NT2/D1 (cell line): ENCODE measurements at regions not wholly inside any gene's neighbourhood (a gene's known extent, or its start where the extent isn't known, plus 50 kb on each side); places are given as distances from the start of the nearest gene placed in this dataset.

Experiments used
- DNase-seq: peaks from one replicate; pipeline ENCODE4 v3.0.0-alpha.2; 2011; ENCODE audit warnings: low read depth, low spot score
- H3K27me3 ChIP-seq: 2 replicates; pipeline ENCODE4 v1.6.0; 2011; ENCODE audit warnings: mild to moderate bottlenecking; ENCODE audit not compliant: insufficient read length, insufficient read depth
- H3K36me3 ChIP-seq: 2 replicates; pipeline ENCODE4 v1.6.1; 2011; ENCODE audit warnings: mild to moderate bottlenecking, low read length, mixed read lengths; ENCODE audit not compliant: insufficient read depth, insufficient read length
- H3K4me1 ChIP-seq: 2 replicates; pipeline ENCODE4 v1.5.1; 2011; ENCODE audit not compliant: insufficient read depth, insufficient read length
- H3K4me3 ChIP-seq: 2 replicates; pipeline ENCODE4 v1.5.1; 2011; ENCODE audit warnings: low read depth; ENCODE audit not compliant: insufficient read length
- H3K9ac ChIP-seq: 2 replicates; pipeline ENCODE4 v1.6.0; 2011; ENCODE audit warnings: low read depth; ENCODE audit not compliant: insufficient read length
- H3K9me3 ChIP-seq: 2 replicates; pipeline ENCODE4 v1.5.1; 2011; ENCODE audit warnings: mild to moderate bottlenecking, low read length; ENCODE audit not compliant: insufficient read depth
- SUZ12 ChIP-seq: IDR thresholded peaks from 2 replicates; pipeline ENCODE4 v1.6.1; 2011; ENCODE audit not compliant: insufficient read length, insufficient read depth; ENCODE audit errors: extremely low read depth
- YY1 ChIP-seq: IDR thresholded peaks from 2 replicates; pipeline ENCODE4 v1.6.1; 2011; ENCODE audit not compliant: insufficient read length, insufficient read depth
- ZNF274 ChIP-seq: IDR thresholded peaks from 2 replicates; pipeline ENCODE4 v1.6.1; 2011; ENCODE audit warnings: mild to moderate bottlenecking, low read depth, low read length

DNA sequence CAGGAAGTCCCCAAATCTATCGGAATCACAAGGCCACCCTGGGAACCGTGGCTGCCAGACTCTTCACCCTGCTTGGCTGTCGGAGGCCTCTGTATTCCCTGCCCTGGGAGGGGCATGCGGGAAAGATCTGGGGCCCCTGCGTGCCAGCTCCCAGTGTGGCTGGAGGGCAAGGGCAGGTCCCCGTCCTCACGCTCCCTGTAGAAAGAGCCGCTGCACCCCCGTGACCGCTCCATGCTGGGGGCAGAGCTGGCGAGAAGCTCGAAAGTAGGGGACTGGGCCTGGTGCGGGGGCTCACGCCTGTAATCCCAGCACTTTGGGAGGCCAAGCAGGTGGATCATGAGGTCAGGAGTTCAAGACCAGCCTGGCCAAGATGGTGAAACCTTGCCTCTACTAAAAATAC lies 208.4 kb upstream of the SOX1 start:
- Histone ChIP-seq H3K4me1 (peaks cover 9% of the 10 kb centered on the region), H3K9me3 (no peaks in the 10 kb centered on the region), H3K9ac (no peak overlapping the region), H3K36me3 (no peaks in the 10 kb centered on the region), H3K4me3 (no peak overlapping the region), H3K27me3 (peaks cover 2% of the 10 kb centered on the region)
- no peak for DNase-seq
- TF ChIP-seq SUZ12 (no peak), ZNF274 (no peak), YY1 (no peak)

DNA sequence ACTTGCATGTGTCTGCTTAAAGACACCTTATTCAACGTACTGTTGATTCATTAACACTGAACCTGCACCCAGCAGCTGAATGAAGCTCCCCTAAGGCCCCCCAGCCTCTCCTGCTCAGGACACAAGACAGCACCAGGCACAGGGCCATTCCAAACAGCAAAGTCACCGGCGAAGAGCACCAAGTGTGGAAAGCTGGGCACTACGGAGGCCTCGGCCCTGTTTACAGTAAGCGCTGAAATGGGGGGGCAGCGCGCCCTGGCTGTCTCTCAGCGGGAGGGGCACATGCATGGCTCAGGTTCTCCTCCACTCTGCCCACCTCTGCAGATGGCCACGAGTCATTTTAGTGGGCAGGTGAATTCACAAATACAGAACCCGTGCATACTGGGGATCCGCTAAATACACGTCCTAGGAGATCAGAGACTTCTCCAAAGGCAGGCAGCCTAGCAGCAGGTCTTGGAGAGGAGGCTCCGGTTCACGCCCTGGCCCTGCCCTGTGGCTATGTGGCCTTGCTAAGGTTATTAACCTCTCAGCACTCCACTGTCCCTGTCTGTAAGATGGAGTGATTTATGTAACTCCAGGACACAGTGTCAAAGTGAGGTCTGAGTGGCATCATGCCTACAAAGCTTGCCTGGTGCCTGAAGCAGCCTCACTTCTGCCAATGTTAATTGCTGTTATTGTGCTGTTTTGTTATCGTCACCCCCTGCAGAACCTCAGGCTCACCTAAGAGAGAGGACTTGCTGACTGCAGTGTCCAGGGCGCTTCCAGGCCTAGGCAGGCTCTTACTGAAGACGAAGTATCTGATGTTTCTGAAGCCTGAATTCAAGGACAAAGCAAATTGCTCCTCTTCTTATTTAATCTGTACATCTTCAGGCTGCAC lies 207.4 kb upstream of the SOX1 start:
- Histone ChIP-seq H3K9me3 (no peaks in the 10 kb centered on the region), H3K9ac (peak overlapping the region; percentile 5), H3K4me3 (no peak overlapping the region), H3K36me3 (no peaks in the 10 kb centered on the region), H3K4me1 (peaks cover 9% of the 10 kb centered on the region), H3K27me3 (peaks cover 2% of the 10 kb centered on the region)
- no peak for DNase-seq
- TF ChIP-seq ZNF274: no peak
- TF ChIP-seq YY1: no peak
- no peak for TF ChIP-seq SUZ12

DNA sequence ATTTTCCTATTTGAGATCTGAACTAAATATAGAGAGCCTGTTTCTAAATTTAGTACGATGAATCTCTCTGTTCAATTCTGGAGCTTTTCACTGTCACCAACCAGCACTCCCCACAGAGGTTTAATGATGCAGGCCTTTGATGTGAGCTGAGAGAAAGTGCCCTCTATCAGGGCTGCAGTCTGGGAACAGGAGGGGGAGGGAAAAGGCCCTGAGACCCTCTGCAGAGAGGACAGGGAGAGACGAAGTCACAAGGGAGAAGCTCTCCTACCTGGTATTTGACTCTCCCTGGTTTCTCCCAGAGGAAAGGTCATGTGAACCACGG lies 206.8 kb upstream of the SOX1 start:
- Histone ChIP-seq H3K9ac (no peak overlapping the region), H3K9me3 (no peaks in the 10 kb centered on the region), H3K4me3 (no peak overlapping the region), H3K36me3 (no peaks in the 10 kb centered on the region), H3K4me1 (peaks cover 9% of the 10 kb centered on the region), H3K27me3 (peaks cover 2% of the 10 kb centered on the region)
- DNase-seq: no peak
- TF ChIP-seq ZNF274 (no peak), YY1 (no peak), SUZ12 (no peak)

DNA sequence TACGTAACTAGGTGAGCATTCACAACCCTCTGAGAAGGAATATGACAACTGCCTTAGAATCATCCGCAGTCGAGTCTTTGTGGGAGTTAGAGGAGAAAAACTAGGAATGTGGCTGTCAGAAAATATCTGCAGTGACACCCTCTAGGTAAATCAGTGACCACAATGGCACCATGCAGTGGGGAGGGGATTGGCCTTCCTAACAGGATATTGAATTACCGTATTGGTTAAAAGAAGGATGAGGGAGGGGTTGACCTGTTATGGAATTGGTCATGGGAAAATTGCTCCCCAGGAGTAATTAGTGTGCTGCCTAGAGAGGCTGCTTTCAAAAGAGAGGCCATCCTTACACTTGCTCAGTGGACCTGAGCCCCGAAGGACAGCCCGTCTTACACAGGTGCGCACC lies 205.6 kb upstream of the SOX1 start:
- Histone ChIP-seq H3K36me3 (no peaks in the 10 kb centered on the region), H3K9ac (no peak overlapping the region), H3K9me3 (no peaks in the 10 kb centered on the region), H3K4me1 (peaks cover 9% of the 10 kb centered on the region), H3K27me3 (peaks cover 2% of the 10 kb centered on the region), H3K4me3 (no peak overlapping the region)
- DNase-seq: no peak
- TF ChIP-seq YY1 (no peak), SUZ12 (no peak), ZNF274 (no peak)

DNA sequence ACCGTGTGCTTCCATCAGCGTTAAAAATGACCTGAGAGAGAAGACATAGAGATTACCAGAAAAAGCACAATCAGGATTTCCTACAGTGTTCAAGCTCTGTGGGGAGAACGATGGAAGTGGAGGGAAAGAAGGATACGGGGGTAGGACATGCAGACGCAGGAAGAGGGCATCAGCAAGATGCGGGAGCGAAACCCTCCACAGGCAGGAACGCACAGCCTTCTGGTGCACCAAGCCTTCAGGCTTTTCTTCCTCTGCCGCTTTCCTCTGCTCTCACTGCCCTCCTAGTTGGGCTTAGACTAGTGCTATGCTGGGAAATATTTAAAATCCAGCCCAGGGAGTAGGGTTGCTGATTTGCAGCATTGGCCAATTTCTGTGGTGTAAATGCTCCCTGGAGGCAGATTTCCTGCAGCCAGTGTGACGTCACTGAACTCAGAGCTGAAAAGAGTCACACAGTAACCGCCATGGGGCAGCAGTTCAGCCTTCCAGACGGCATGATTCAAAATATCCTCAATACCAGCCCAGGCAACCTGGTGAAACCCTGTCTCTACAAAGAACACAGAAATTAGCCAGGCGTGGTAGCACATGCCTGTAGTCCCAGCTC lies 205.1 kb upstream of the SOX1 start:
- Histone ChIP-seq H3K36me3 (no peaks in the 10 kb centered on the region), H3K27me3 (peaks cover 2% of the 10 kb centered on the region), H3K4me1 (peaks cover 9% of the 10 kb centered on the region), H3K9me3 (no peaks in the 10 kb centered on the region), H3K4me3 (no peak overlapping the region), H3K9ac (no peak overlapping the region)
- no peak for DNase-seq
- TF ChIP-seq YY1: no peak

DNA sequence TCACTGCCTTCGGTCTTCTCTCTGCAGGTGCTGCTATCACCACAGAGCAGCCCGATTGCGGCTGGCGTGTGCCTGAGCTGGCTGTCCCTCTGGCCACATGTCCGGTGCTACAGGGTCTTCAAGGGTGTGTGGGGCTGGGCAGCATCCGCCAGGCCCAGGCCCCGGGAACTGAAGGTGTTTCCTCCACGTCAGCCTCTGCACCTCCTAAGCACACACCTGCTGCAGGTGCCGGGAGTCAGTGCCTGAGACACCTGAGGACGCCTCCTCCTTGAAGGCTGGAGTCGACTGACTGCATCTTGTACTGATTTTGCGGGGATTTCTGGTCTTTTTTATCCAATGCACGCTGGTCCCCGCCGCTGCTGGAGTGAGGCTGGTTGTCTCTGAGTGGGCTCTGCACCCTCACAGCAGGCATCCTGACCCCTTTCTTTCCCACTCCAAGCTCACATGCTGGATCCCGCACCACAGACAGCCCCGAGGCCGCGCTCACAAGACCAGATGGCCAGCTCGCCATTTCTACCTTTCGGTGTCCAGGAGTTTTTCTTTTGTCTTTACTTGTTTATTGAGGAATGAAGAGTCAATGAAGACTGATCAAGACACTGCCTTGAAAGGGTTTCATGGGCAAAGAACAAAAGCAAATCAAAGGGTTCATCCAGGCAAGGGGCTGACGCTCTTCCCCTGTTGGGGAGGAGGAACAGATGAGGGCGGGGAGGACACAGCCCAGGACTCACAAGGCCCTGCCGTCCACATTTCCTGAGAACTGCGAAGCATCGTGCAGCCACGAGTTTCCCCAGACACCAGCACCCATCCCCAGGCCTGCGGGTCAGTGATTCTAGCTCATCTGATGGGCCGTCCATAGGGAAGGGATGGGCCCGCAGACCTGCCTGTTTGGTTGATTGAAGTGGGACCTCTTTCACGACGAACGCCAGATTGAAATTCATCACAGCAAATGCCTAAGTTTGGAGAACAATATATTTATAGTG lies 203.8 kb upstream of the SOX1 start:
- Histone ChIP-seq H3K9ac (no peak overlapping the region), H3K4me3 (no peak overlapping the region), H3K27me3 (no peaks in the 10 kb centered on the region), H3K4me1 (peaks cover 9% of the 10 kb centered on the region), H3K9me3 (peaks cover 10% of the 10 kb centered on the region; the same call in 1 of the 2 replicates), H3K36me3 (no peaks in the 10 kb centered on the region)
- no peak for DNase-seq
- TF ChIP-seq YY1: no peak
- no peak for TF ChIP-seq SUZ12
- TF ChIP-seq ZNF274: no peak

DNA sequence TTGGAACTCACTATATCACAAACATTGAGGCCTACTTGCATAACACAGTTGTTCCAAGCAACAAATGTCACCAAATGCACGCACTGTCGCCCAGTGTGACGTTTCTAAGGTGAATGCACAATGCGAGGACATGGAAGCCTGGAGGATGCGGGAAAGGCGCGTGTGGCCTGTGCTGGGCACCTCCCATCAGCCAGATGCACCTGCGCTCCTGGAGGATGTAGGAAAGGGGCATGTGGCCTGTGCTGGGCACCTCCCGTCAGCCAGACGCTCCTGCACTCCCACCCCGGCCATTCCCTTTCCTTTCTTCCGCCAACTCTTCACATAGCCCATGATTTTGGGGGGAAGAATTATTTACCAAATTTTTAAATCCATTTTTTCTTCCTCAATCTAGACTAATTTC lies 202.4 kb upstream of the SOX1 start:
- TF ChIP-seq YY1 (no peak), ZNF274 (no peak), SUZ12 (no peak)
- no peak for DNase-seq
- Histone ChIP-seq H3K9ac (no peak overlapping the region), H3K4me1 (peaks cover 4% of the 10 kb centered on the region), H3K36me3 (no peaks in the 10 kb centered on the region), H3K27me3 (no peaks in the 10 kb centered on the region), H3K4me3 (no peak overlapping the region), H3K9me3 (peaks cover 10% of the 10 kb centered on the region; the same call in 1 of the 2 replicates)
